GM19043 (cell line): ENCODE measurements at regions not wholly inside any gene's neighbourhood (a gene's known extent, or its start where the extent isn't known, plus 50 kb on each side); places are given as distances from the start of the nearest gene placed in this dataset.
"Not testable (repeated sequence)": the region's sequence is repeated elsewhere in the genome, so short reads cannot be mapped to it uniquely, and the experiment has no call there.

Source experiments
- ATAC-seq: cut with Tn5 transposase; IDR thresholded peaks from one replicate; pipeline ENCODE4 v1.9.1; 2021; ENCODE audit warnings: low read depth; ENCODE audit not compliant: unreplicated experiment

DNA sequence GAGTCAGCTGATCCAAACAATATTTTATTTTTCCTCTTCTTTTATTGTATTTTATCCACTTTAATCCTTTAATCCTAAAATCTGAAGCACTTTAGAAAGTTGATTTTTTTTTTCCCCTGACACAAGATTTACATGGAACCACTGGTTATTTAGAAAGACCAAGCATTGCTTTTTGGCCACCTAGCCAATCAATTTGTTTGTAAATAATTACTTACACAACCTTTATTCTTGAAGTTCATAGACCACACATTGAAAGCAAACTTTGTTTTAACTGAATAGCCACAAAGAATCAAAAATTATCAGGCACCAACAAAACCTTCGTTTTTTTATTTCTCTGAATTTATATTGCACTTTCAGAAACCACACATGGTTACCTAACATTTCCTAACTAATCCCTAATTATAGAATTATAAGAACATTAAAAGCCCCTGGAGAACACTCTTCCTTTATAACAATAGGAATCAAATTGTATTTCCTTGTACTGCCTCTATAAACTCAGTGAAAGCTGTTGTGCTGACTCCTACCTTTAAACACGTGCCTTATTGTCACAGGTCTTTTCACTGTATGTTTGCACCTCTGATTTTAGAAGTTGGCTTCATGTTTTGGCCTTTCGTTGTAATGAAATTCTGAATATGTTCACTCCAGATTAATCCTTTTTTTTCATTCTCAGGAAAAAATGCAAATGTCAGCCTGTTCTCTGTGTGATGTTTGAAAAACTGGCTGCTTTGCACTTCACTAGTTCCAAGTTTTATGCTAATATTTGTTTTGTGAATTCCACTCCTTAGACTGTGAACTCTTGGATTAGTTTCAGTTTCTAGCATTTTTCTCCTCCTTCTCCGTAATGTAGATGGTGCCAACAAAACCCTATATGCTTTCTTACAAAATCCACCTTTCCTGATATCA lies 1511.9 kb downstream of the REEP3 start:
- ATAC-seq = no peak

DNA sequence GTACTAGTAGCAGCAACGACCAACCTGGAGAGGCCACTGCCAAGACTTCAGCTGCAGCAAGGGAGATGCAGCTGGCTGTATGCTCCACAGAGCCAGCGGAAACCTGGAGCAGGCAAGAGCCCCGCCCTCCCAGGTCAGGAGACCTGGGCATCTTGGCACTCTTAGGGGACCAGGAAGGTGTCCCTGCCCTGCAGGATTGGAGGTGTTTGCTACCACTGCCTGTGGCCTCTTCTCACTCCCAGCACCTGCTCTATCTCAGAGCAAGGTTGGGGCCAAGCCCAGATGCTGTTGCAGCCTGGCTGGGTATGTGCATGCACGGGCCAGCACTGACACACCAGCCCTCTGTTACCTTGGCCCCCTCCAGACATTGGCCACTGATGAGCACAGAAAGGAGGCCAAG lies 1512.8 kb downstream of the REEP3 start:
- ATAC-seq = no peak

DNA sequence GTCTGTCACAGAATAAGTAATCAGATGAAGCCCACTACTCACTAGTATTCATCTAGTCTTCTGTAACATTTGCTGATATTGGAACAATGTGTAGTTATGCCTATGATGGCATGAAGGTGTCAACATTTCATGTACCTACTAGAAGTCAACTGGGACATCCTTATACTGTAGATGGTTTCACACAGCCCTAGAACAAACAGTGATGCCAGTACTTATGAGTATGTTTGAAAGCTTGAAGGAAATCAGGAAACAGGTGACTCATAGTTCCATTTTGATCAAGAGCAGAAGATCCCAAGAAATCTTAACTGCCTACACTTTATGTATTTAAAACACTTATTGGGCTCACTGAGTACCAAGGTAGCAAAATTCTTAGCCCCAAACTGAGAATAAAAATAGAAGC lies 1519.6 kb downstream of the REEP3 start:
- no peak for ATAC-seq

DNA sequence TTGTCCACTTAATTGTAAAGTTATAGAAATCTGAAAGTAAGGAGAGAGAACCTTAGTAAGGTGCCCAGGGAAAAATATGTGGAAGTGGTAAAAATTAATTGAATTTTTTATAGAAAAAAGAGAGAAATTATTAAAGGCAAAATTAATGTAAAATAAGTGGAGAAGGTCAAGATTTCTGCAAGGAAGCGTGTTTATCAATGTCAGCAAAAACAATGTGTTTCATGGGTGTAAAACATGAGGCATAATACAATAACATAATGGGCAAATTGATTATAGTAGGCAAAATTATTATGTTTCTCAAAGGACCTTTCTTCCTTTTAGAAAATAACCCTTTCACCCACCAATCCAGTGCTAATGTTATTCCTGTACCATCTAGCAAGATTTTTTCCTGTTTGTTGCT lies 1520.1 kb downstream of the REEP3 start:
- ATAC-seq = no peak

DNA sequence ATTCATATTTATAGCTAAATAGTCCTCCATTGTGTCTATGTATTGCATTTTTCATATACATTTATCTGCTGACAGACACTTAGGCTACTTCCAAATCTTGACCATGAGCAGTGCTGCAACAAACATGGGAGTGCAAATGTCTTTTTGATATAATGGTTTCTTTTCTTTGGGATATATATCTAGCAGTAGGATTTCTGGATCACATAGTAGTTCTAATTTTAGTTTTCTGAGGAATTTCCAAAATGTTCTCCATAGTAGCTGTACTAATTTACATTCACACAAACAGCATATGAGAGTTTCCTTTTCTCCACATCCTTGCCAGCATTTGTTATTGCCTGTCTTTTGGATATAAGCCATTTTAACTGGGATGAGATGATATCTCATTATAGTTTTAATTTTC lies 1521.3 kb downstream of the REEP3 start:
- no peak for ATAC-seq

DNA sequence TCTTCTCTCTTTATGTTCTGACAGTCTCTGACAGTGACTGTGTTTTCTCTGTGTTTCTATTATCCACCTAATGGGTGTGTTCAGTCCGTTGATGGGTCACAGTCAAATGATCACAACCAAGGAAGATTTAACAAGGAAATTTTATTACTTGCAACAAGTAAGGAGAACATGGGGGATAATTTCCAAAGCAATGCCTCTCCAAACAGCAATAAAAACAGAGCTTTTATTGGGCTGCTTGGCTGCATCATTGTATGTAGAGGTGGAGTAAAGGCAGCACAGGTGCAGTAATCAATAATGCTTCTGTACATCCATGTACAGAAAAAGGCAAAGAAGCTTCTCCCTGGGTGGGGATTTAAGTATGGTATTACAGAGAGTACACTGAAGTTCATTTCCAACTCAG lies 1525.6 kb downstream of the REEP3 start:
- no peak for ATAC-seq

DNA sequence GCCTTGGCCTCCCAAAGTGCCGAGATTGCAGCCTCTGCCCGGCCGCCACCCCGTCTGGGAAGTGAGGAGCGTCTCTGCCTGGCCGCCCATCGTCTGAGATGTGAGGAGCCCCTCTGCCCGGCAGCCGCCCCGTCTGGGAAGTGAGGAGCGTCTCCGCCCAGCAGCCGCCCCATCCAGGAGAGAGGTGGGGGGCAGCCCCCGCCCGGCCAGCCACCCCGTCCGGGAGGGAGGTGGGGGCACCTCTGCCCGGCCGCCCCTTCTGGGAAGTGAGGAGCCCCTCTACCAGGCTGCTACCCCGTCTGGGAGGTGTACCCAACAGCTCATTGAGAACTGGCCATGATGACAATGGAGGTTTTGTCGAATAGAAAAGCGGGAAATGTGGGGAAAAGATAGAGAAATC lies 1530.9 kb downstream of the REEP3 start:
- ATAC-seq = not testable (repeated sequence)

DNA sequence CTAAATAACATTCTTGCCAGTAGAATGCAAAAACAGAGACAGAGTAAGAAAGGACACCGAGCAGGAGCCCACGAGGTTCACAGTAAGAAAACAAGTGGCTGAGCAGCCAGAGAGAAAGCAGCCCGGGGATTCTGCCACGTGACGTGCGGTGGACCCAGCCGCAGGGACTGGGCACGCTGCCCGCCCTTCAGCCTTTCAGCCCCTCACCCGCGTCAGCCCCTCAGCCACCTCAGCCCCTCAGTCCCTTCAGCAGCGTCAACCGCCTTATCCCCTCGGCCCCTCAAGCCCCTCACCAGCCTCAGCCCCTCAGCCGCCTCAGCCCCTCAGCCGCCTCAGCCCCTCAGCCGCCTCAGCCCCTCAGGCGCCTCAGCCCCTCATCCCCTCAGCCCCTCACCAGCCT lies 1532.2 kb downstream of the REEP3 start:
- not testable (repeated sequence) for ATAC-seq

DNA sequence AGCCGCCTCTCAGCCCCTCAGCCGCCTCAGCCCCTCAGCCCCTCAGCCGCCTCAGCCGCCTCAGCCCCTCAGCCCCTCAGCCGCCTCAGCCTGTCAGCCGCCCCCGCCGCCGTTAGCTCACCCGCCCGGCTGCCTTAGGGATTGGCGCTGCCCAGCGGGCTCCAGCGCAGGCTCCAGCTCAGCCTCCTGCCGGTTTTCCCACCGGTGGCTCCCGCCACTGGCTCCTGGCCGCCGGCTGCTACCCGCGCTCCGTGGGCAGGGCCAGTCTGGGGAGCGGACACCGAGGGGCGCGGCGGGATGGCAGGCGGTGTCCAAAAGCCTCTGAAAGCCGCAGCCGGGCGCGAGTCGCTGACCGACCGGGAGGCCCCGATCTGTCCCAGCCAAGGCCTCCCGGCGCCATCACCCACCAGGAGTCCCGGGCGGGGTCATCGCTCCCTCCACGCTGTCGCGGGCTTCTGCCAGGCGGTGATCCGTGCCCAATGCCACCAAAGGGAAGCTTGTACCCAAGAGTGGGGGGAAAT lies 1532.7 kb downstream of the REEP3 start:
- not testable (repeated sequence) for ATAC-seq

DNA sequence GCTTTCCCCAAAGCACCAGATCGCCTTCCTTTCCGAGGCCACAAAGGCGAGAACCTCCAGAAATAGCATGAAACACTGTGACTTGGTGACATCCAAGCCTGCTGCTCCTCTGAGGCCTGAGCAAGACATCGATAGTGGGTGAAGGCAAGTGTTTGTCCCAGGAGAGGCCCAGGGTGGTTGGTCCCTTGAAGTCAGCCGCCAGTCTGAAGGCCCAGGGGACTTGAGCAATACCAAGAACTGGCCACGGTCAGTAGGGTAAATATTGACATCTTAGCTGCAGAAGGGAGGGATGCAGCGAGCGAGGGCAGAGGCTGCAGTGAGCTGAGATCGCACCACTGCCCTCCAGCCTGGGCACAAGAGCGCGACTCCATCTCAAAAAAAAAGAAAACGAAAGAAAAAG lies 1533.5 kb downstream of the REEP3 start:
- ATAC-seq = not testable (repeated sequence)

DNA sequence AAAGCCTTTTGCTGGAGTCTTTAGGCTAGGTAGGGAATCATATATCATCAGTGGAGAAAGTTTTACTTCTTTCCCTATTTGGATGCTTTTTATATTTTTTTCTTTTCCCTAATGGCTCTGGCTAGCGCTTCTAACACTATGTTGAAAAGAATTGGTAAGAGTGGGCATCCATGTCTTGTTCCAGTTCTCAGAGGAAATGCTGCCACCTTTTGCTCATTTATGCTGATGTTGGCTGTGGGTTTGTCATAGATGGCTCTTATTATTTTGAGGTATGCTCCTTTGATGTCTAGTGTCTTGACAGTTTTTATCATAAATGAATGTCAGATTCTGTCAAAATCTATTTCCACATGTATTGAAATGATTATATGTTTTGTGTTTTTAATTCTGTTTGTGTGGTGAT lies 1544.1 kb downstream of the REEP3 start:
- no peak for ATAC-seq

DNA sequence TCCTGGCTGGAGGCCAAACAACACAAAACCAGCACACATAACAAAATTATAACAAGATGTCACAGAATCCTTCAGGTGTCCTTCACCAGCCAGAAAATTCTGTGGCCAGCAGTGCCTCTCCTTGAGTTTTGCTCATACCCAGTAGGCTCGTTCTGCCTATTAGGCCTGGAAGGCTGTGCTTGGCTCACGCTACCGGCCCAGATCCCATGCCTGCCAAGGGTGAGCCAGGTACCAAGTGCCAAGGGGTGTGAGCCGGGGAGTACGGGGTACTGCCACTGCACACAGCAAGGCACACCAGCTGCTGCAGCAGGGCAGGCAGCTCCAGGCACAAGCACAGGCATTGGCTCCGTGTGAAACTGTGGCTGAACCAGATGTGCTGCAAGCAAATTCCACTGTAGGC lies 1562.0 kb downstream of the REEP3 start:
- no peak for ATAC-seq

DNA sequence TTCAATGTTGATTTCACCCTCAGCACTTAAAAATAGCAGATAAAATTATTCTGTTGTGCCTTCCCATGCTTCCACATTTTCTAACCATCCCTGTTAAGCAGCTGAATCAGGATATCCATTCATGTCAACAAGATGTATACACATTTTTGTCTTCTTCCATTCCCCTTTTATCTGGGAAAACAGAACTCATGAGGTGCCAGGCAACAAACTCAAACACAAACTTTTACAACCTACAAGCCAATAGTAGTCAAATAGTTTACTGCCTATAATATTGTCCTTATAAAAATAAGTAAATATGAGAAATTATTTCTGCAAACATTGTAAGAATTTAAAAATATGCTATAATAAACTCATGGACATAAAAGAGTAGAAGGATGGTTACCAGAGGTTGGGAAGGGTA lies 1569.8 kb downstream of the REEP3 start:
- ATAC-seq = no peak

DNA sequence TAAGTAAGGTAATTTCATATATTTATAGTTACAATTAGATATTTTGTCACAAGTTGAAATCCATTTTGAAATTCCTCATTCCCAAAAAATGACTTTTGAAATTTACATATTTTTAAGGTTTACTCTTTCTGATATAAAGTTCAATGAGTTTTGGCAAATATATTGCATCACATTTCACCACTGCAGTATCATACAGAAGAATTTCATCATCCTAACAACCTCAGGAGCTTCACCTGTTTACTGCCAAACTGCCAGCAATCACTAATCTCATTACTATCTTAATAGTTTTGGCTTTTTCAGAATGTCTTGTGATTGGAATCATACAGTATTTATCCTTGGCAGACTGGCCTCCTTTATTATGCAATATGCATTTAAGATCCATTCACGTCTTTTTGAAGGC lies 1578.9 kb downstream of the REEP3 start:
- no peak for ATAC-seq

DNA sequence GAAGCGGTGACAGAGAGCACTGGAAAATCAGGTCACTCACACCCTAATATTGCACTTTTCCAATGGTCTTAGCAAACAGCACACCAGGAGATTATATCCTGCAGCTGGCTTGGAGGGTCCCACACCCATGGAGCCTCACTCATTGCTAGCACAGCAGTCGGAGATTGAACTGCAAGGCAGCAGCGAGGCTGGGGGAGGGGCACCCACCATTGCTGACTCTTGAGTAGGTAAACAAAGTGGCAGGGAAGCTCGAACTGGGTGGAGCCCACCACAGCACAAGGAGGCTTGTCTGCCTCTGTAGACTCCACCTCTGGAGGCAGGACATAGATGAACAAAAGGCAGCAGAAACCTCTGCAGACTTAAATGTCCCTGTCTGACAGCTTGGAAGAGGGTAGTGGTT lies 1579.7 kb downstream of the REEP3 start:
- not testable (repeated sequence) for ATAC-seq

DNA sequence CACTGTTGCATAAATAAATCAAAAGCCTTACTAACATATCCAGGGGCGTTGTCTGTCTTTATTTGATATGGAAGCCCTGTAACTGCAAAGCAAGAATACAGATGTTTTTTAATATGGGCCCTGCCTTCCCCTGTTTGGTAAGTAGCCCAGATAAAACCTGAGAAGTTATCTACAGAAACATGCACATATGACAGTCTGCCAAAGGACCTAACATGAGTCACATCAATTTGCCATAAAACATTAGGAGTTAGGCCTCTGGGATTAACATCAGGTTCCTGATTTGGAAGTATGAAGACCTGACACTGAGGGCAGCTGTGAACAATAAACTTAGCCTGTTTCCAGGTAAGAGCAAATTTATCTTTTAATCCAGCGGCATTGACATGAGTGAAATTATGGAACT lies 1588.8 kb downstream of the REEP3 start:
- no peak for ATAC-seq

DNA sequence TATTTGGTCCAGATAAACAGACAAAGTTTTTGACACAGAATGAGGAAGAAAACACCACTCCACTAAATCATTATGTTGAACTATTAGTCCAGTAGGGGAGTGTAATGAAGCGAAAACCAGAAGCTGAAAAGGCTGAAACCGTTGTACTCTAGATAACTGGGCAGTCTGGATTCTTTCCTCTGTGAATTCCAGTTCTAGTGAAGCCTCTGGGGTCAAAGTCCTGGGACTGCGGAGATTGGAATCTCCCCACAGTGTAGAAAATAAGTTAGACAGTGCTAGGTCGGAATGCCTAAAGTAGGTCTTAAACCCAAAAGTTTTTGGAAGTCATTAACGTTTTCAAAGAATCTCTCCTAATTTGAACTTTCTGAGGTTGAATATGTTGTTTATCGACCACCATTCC lies 1589.9 kb downstream of the REEP3 start:
- ATAC-seq = not testable (repeated sequence)

DNA sequence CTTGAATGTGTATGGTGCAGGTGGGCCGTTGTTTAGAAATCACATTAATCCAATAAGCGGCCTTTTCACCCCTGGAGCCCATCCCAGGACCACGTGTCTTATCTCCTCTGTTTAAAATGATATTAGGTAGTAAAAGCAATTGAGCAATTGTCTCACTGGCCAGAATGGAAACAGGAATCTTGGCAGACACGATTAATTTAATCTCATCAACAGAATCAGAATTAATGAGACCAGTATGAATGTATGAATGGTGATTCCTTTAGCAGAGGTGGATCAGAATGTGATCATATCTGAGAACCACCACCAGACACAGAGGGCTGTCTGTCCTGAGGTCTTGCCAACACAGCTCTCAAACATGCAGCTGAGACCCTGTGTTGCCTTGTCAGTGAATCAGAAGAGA lies 1591.4 kb downstream of the REEP3 start:
- no peak for ATAC-seq

DNA sequence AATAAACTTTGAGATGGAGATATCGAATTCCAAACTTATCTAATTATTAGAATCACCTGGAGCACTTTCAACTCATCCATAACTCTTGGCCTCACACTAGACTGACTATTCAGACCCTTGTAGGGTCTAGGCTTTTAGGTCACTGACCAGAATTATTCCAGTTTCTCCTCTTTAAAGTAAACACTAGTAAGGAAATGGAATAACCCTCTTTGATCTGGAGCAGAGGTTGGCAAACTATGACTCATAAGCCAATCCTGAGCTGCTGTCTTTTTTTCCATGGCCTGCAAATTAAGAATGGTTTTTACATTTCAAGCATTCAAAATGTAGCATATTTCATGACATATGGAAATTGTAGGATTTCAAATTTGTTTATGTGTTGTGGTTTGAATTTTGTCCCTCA lies 1601.9 kb downstream of the REEP3 start:
- ATAC-seq = no peak

DNA sequence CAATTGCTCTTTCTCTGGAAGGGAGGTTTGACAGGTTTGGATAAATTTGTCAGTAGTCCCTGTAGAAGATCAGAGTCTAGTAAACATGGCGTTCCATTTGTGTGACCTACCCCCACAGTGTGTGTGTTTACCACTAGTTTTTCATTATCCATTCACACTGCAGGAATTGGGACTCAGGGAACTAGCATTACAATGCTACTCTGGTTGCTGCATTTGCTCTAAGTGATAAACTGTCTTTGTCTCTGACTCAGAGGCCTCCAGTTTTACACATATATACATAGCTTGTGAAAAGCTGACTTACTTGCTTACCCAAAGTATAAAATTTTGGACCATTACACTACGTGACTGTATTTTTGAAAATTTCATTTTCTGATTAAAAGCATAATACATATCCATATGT lies 1604.0 kb downstream of the REEP3 start:
- ATAC-seq = no peak

DNA sequence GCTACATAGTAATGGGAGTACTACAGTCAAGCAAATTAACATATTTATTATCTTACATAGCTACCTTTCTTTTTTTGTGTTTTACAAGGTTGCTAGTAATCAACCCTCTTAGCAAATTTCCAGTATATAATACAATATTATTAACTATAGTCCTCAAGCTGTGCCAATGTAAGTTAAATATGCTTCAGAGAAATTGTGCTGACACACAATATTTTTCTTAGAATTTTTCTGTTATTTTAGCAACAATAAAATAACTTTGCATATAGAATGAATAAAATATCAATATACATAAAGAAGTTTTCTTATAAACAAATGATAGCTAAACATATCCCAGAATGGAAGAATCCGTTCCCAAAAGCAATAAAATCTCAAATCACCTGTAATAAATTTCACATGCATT lies 1605.1 kb downstream of the REEP3 start:
- ATAC-seq = no peak

DNA sequence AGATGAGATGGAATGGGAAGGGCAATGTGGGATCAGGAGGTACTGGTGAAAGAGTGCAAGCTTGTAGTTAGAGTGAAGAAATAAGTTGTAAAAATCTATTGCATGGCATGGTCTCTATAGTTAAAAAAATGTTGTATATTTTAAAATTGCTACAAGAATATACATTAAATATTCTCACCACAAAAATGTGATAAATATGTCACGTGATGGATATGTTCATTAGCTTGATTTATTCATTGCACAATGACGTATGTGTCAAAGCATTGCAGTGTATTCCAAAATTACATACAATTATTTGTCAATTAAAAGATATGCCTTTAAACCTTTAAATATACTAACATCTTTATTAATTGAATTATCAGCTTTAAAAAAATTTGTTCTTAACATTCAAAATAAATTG lies 1607.1 kb downstream of the REEP3 start:
- ATAC-seq = no peak
